Germinal center (tissue), 1 donor: ENCODE measurements at regions not wholly inside any gene's neighbourhood (a gene's known extent, or its start where the extent isn't known, plus 50 kb on each side); places are given as distances from the start of the nearest gene placed in this dataset.
"Not testable (repeated sequence)": the region's sequence is repeated elsewhere in the genome, so short reads cannot be mapped to it uniquely, and the experiment has no call there.

Experiments
- DNase-seq: peaks from one replicate; pipeline ENCODE4 v3.0.0; 2012; ENCODE audit warnings: mixed read lengths, low spot score

DNA sequence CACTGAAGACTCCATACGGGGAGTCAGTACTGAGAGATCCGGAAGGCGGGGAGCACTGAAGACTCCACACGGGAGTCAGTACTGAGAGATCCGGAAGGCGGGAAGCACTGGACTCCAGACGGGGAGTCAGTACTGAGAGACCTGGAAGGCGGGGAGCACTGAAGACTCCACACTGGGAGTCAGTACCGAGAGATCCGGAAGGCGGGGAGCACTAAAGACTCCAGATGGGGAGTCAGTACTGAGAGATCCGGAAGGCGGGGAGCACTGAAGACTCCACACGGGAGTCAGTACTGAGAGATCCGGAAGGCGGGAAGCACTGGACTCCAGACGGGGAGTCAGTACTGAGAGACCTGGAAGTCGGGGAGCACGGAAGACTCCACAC lies 77.2 kb downstream of the DLL1 start:
- DNase-seq = not testable (repeated sequence)

DNA sequence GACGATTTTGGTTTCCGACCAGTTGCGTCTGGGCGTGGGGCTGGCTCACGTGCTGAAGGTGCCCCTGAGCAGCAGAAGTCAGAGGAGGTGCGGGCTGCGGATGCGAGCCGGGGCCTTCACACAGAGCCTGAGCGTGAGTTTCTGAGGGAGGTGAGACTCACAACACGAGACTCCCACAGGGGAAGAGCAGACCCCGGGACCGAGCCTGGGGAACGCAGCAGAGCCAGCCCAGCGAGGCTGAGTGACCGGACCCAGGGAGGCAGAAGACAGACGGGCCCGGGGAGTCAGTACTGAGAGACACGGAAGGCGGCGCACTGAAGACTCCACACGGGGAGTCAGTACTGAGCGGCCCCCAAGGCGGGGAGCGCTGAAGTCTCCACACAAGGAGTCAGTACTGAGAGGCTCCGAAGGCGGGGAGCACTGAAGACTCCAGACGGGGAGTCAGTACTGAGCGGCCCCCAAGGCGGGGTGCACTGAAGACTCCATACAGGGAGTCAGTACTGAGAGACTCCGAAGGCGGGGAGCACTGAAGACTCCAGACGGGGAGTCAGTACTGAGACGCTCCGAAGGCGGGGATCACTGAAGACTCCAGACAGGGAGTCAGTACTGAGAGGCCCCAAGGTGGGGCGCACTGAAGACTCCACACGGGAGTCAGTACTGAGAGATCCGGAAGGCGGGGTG lies 77.8 kb downstream of the DLL1 start:
- no peak for DNase-seq

DNA sequence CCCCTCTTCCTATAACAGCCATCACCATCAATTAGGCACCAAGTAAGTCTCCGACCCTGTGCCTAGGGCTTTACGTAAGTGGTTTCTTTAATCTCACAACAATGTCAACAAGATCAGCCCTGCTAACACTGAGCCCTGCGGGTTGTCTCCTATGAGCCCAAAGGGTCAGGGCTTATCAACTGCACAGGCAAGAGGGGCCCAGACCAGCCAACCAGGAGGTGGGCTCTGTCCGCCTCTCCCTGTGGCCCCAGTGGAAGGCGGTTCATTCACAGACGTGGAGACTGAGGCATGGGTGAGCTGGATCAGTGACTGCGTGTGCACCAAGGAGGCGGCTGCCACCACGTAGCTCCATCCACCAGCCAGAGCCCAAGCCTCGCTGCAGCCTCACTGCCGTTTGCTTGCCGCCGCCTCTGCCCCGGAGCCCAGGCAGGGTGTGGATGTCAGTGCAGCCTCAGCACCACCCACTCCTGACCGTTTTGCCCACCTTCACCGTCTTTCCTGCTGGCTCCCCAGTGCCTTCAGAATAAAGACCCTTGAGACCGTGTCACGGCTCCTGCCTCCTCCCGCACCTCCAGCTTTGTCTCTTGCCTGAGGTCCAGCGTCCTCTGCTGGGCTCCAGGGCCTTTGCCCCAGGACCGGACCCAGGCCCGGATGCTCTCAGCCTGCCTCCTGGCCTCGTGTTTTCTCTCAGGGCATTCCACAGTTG lies 78.7 kb downstream of the DLL1 start:
- DNase-seq = no peak

DNA sequence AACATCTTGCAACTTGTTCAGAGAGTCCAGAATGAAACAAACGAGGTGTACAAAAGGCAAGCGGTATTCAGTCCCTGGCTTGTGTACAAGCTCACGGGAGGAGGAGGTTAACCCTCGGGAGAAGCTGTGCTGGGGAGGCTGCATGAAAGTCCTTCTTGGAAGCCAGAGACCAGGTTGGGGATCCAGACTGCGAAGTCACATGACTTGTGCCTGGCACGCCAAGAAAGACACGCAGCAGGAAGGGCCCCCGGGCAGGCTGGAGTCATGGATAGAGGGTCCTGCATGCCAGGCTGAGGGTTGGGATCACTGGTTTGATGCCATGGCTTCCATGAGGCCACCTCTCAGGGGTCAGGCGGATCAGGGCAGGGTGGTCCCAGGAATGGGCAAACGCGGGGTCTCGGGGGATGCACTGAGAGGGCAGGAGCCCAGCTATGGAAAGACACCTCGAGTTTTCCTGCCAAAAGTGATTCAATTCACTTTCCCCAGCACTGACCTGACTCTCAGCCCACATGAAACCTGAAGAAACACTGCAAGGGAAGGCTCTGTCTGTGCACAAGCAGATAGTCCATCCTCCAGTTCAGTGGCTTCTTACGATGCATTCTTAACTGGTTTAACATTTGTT lies 79.4 kb downstream of the DLL1 start:
- no peak for DNase-seq

DNA sequence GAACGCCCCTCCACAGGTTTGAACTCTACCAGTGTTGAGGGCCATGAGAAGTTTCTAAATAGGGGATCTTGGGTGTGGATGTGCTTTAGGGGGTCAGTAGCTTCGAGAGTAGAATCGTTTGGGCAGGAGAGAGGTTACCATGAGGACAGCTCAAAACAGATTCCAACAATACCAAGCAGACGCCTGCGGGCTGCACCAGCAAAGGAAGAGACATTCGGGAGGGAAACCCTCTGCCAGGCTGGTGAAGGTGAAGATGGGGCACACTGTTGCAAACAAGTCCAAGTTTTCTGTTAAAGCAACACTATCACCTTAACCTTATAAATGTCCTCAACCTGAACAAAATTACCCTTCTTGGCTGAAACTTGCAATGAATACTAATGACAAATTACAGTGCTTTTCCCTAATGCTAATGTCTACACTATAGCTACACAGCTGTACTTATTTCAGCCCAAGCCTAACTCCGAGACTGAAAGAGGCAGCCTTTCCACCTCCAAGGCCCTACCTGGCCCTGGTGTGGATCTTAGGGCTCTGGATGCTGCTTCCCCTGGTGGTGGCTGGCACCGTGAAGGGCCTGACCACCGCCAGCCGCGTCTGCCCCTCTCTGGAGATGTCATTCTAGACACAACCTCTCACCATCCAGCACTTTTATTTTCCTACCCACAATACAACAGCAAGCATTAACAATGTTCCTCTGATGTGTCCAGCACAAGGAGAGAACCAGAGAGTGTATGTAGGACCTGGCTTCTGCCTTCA lies 80.1 kb downstream of the DLL1 start:
- DNase-seq = no peak

DNA sequence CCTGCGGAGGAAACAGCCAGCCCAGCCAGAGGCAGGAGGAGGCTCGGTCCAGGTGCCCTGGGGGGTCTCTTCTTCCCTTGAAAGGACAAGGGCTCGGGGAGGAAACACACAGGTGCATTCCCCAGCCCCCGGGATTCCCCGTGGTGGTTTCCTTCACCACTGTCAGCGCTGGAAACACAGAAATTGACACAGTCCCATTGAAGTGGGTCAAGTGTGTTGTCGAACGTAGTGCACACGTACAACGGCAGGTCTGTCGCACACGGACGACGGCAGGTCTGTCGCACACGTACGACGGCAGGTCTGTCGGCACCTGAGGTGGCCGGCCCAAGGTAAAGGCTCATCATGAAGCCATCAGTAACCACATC lies 80.9 kb downstream of the DLL1 start:
- DNase-seq = no peak

DNA sequence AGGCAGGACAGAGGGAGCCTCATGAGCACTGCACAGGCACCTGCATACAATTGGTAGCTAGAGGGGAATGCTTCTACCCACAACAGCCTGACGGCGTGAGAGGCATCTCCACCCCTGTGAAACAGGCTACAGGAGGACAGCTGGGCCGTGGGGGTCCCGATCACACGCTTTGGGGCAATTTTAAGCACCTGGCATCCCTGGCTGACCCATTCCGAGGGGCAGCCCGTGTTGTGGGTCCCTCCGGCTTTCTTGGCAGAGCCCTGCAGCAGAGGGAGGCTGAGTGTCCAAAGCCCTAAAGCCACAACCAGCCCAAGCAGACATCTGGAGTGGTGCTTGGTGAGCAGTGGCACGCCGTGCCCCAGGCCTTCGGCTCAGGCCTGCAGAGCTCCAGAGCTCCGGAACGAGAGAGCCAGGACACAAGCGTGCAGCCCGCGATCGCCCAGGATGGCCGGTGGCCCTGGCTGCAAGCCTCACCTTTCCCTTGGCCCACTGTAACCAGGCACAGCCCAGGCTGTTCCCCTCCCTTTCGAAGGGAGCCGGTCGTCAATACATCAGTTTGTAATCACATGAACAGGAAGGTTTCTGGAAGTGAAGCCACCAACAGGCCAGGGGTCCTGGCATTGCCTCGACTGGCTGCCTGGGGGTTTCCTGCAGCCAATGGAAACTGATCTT lies 81.4 kb downstream of the DLL1 start:
- no peak for DNase-seq

DNA sequence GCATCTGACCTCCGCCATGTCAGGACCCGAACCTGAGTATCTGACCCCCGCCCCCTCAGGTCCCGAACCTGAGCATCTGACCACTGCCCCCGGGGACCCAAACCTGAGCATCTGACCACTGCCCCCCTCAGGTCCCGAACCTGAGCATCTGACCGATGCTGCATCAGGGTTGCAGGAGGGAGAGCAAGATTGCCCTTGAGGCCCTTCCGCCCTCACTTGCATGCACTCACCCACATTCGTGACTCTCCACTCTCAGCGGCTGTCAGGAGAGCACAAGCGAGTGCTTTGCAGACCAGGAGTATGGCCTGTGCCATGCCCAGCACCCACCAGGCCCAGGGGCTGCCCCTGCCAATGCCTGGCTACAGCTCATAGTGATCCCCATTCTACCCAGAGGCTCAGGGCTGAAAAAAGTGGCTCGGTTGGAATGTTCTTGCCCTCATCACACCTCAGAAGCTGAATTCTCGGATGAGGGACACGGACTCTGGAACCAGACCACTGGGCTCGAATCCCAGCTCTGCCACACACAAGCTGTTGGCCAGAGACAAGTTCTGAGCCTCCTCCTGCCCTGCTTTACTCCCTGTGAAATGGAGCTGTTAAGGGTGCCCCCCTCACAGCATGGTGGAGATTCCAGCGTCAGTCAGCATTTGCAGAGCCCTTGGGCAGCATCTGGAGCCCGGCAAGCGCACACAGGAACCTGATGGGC lies 82.1 kb downstream of the DLL1 start:
- no peak for DNase-seq

DNA sequence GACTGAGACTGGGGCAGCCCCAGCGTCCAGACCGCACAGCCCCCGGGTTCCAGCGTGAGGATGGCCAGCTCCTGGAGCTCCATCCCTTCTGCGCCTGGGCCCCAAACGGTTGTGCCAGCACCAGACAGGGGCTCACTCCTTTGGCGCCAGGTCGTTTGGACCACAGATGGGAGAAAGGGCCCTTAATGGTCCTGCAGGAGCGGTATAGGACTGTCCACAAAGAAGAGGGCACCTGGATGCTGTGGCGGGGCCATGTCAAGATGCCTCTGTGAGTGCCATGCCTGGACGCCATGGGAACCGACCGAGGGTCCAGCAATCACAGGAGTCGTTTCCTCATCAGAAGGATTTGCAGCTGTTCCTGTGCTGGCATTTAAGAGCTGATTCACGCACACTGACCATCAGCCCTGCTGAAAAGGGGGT lies 82.7 kb downstream of the DLL1 start:
- DNase-seq = no peak

DNA sequence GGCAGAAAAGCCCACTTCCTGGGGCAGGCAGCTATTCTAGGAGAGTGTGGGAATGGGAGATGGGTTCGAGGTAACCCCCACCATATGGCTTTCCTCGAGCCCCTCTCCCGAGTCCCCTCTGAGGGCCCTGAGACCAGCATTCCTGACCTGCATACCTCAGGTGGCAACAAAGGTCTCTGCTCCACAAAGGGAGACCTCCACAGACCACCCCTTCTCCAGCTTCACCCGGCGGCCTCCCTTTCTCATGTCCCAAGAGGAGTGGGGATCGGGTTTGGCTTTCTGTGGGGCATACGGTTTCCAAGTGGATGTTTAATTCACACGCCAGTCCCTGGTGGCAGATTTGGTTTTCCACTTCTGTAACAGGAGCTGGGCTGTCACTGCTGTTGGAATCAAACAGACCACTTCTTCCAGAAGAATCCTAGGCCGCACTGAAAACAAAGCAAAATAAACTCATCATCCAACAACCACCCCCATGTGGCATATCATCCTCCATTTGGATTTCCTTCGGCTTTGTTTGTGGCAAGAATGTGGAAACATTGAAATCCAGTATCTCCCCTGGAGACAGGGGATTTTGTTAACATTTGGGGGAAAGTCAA lies 83.2 kb downstream of the DLL1 start:
- DNase-seq = no peak

DNA sequence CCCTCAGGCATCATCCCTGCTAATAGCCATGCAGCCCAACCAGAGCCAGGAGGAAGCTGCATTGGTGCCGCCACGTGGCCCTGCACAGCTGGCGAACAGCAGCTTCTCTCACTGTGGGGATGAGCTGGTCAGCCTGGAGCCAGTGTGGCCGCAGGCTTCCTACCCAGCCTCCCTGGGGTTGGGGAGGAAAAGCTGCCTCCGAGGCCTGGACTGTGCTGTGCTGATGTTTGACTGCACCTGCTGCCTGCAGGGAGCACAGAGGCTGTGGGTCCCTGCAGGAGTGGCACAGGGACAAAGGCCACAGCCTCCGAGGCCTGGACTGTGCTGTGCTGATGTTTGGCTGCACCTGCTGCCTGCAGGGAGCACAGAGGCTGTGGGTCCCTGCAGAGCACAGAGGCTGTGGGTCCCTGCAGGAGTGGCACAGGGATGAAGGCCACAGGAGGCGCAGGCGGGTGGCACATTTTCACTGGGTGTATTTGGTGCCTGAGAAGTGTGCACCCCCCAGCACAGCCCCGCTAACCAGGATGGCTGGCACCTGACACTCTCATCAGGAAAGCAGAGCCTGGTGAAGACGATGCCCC lies 83.9 kb downstream of the DLL1 start:
- DNase-seq = no peak

DNA sequence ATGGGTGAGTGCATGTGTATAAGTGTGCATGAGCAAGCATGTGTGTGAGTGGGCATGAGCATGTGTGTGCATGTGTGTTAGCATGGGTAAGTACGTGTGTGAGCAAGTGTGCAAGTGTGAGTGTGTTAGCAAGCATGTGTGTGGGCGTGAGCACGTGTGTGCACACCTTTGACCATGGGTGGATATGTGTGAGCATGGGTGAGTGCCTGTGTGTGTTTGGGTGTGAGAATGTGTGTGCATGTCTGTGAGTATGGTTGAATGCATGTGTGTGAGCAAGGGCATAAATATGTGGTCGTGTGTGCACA lies 84.6 kb downstream of the DLL1 start:
- no peak for DNase-seq

DNA sequence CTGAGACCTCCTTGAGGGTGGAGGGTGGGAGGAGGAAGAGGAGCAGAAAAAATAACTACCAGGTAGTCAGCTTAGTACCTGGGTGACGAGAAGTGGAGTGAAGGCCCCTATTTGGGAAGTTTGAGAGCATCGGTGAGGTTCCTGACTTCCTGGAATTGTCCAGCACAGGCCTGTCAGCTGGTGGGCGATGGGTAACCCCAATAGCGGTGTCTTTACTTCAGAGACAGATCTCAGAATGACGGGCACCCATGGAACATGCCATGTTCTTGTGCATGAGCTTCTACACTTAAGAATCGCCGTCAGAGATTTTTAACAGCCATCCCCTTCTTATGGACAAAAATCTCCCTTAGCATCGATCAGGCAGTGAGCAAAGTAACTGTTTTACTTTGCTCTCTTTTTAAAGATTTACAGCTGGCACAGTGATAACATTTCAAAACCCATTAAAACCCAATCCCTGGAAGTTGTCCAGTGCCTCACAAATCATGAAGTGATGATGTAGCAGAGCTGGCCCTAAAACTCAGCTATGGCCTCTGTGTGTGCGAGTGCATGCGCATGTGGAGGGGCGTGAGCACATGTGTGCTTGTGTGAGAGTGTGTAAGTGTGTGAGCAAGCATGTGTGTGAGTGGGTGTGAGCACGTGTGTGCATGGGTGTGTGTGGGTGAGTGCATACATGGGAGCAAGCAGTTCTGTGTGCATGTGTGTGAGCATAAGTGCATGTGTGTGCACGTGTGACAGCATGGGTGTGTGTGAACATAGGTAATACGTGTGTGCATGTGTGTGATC lies 85.2 kb downstream of the DLL1 start:
- no peak for DNase-seq

DNA sequence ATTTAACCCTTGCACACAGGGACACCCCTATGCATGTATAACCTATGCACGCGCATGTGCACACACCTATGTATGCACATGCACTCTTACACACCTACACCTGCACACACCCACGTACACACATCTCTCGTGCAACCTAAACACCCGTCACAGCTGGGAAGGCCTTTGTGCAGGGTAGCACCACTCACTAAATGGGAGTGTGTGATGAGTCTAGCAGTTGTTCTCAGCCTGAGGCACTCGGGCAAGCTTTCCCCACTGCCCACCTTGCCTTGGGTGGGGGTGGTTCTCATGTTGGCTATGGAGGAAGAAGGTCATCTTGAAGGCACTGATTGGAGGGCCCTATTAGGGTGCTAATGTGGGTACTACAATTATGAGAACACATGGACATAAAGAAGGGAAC lies 85.8 kb downstream of the DLL1 start:
- no peak for DNase-seq

DNA sequence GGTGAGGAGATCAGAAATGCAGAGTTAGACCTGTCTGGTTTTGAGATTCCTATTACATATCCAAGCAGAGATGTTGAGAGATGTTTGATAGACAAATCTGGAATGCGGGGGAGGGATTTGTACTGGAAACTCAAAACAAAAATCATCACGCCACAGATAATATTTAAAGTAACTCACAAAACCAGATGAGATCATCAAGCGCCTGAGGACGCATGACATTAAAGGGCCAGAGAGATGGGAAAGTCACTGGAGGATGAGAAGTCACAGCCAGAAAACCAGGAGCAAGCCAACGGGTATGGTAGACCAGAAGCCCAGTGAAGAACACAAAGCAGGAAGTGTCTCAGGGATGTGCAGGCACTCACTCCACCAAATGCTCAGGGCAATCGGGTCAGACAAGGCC lies 87.7 kb downstream of the DLL1 start:
- no peak for DNase-seq

DNA sequence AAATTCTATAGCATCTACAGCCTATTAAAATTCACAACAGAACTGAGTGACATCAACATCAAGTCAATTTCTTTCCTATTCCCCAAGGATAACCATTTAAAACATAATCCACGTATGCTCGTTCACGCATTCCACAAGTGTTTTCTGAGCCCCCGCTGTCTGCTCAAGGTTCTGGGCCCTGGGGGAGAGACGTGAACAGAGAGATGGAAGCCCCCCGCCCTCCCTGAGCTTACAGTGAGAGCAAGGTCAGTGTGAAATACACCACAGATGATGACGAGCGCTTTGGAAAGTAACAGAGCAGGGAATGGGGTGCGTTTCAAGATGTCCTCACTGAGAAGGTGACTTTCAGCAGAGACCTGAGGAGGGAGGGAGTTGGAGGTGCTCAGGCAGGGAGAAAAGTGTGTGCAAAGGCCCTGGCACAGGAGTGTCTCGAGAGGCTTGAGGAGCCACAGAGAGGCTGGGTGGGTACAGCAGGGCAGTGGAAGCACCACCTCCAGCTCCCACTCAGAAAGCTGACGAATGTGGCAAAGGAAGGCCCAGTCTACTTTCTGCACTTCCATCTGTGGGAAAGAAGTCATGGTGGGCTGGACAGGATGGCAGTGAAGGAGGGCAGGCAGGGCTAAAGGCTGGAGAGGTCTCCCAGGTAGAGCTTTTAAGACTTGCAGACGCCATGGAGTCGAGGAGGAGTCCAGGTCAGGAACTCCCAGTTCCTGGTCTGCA lies 88.3 kb downstream of the DLL1 start:
- DNase-seq = no peak

DNA sequence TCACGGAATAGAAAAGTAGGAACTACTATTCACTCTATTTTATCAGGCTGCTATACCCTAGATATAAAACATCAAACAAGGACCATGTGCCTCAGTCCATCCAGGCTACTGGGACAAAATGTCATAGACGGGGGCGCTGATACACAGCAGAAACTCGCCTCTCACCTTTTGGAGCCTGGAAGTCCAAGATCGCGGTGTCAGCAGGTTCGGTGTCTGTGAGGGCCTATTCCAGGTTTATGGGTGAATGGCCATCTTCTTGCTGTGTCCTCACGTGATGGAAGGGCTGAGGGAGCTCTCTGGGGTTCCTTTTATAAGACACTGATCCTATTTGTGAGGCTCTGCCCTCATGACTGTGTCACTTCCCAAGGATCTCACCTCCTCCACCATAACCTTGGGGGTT lies 89.5 kb downstream of the DLL1 start:
- no peak for DNase-seq

DNA sequence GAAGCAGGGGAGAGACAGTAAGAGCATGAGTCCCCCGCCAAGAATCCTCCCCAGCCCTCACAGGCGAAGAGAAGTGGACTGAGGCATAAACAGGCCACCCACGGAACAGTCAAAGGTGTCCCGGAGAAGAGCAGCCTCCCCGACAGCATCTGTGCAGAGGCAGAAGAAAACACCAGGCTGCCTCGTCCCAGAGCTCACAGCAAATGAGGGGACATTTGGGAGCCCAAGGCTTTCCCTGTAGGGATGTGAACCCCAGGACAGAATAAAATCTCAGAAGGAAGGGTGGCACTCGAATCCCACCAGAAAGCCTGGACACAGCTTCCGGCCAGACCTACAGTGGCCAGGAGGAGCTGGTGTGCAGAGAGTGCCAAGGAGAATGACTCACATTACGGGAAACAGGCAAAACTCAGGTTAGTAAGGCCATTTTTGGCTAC lies 90.4 kb downstream of the DLL1 start:
- no peak for DNase-seq

DNA sequence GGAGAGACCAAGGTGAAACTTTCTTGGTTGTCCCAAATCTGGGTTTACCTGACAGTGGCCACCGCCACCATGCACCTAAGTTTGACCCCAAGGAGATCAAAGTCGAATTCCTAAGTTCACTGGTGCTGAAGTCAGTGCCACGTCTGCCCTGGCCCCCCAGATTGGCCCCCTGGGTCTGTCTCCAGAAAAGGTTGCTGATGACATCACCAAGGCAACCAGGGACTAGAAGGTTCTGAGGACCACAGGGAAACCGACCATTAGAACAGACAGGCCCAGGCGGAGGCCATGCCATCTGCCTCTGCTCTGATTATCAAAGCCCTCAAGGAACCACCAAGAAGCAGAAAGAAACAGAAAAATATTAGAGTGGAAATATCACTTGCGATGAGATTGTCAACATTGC lies 91.2 kb downstream of the DLL1 start:
- DNase-seq = no peak

DNA sequence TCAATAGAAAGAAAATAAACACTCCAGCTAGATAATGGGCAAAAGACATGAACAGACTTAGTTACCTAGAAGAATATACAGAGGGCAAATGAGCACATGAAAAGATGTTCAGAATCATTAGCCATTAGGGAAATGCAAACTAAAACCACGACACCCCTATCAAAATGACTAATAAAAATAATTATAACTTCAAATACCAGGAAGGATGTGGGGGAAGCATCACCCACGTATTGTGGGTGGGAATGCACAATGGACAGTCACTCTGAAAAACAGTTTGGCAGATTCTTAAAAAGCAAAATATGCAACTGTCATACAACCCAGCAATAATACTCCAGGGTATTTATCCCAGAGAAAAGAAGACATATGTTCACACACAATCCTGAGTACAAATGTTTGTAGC lies 92.6 kb downstream of the DLL1 start:
- no peak for DNase-seq
